Vagina (tissue), 2 donors: ENCODE measurements at regions not wholly inside any gene's neighbourhood (a gene's known extent, or its start where the extent isn't known, plus 50 kb on each side); places are given as distances from the start of the nearest gene placed in this dataset.

Experiments used
- POLR2A ChIP-seq, 2 donors: fragments of 450-650 bp; IDR thresholded peaks; one replicate each; pipeline ENCODE4 v1.6.1; 2017; ENCODE audit warnings: antibody characterized with exemption in 2 of 2, mild to moderate bottlenecking in 2 of 2, moderate library complexity in 2 of 2
- TF ChIP-seq, protein P1 (sequence below), 3 experiments: fragments of 450-650 bp in 2 of 3; fragments of 200-600 bp in 1 of 3; sonication (generic) in 1 of 3; IDR thresholded peaks; one replicate each; pipeline ENCODE4 v1.5.1; 2017 to 2019; ENCODE audit warnings: antibody characterized with exemption in 3 of 3, mild to moderate bottlenecking in 2 of 3, moderate library complexity in 2 of 3

DNA sequence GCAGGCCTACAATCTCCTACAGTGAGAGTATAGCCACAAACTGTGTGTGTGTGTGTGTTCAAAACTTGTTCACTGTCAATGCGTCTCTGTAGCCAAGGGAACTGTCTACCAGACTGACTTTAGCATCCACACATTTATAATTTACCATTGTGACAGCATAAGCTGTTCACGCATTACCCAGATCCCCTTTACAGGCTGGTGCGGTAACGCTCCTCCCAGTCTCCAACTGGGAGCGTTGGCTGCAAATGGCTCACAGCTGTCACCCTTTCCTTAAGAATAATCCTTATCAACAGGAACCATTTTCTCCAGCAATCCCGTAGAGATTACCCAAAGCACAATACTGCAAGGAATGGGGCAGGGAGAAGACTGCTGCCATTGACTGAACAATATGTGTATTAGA lies 199.5 kb downstream of the GPAM start:
- TF ChIP-seq, protein P1, sequence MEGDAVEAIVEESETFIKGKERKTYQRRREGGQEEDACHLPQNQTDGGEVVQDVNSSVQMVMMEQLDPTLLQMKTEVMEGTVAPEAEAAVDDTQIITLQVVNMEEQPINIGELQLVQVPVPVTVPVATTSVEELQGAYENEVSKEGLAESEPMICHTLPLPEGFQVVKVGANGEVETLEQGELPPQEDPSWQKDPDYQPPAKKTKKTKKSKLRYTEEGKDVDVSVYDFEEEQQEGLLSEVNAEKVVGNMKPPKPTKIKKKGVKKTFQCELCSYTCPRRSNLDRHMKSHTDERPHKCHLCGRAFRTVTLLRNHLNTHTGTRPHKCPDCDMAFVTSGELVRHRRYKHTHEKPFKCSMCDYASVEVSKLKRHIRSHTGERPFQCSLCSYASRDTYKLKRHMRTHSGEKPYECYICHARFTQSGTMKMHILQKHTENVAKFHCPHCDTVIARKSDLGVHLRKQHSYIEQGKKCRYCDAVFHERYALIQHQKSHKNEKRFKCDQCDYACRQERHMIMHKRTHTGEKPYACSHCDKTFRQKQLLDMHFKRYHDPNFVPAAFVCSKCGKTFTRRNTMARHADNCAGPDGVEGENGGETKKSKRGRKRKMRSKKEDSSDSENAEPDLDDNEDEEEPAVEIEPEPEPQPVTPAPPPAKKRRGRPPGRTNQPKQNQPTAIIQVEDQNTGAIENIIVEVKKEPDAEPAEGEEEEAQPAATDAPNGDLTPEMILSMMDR (IDR thresholded peaks at IDR 0.05) = no peak
- TF ChIP-seq POLR2A (IDR thresholded peaks at IDR 0.05) = no peak
